Activated CD8-positive, alpha-beta memory T cell treated with anti-CD3 and anti-CD28 coated beads for 36 hours (primary cell): ENCODE measurements at regions not wholly inside any gene's neighbourhood (a gene's known extent, or its start where the extent isn't known, plus 50 kb on each side); places are given as distances from the start of the nearest gene placed in this dataset.
"Not testable (repeated sequence)": the region's sequence is repeated elsewhere in the genome, so short reads cannot be mapped to it uniquely, and the experiment has no call there.

Experiments used
- CTCF ChIA-PET: fragments of 350-600 bp; sonication (Branson Sonifier 250); formaldehyde crosslinking; loops from one replicate; lab custom pipeline; 2021; ENCODE audit warnings: antibody characterized with exemption; lab: Charles Lee
- POLR2A ChIA-PET: fragments of 350-600 bp; sonication (Branson Sonifier 250); formaldehyde crosslinking; loops from one replicate; lab custom pipeline; 2021; ENCODE audit warnings: antibody characterized with exemption; lab: Charles Lee

DNA sequence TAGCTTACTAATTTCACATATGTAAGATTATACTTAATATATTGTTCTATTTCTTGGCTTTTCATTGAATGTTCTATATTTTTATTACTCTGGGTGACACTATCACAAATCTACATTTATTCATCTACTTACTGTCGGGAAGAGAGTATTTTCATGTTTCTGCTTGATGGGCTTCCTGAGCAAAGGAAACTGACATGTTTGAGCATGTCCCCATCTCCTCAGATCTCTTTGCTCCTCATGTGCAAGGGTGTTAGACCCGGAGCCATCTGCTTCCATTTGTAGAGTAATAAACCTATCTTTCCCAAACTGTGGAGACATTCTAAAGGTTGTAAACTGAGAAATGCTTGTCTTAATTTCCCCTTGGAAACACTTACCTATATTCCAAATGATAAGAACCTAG is 103.5 kb downstream of the LSMEM1 start:
- ChIA-PET CTCF (no interaction called here), POLR2A (no interaction called here)

DNA sequence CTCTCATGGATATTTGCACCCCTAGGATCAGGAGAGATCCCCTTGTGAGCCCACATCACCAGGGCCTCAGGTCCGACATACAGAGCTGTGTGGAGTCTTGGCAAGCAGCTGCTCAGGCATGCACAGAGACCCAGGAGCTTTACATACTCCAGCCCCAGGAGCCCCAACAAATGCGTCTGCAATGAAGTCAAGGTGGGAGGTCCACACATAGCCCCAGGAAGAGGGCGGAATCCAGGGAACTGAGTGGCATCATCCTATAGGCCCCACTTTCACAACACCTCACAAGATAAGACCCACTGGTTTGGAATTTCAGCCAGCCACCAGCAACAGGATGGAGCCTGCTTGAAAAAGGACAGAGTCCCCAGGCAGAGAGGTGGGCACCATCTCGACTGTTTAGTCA is 106.7 kb downstream of the LSMEM1 start:
- POLR2A ChIA-PET = no interaction called here
- CTCF ChIA-PET = no interaction called here

DNA sequence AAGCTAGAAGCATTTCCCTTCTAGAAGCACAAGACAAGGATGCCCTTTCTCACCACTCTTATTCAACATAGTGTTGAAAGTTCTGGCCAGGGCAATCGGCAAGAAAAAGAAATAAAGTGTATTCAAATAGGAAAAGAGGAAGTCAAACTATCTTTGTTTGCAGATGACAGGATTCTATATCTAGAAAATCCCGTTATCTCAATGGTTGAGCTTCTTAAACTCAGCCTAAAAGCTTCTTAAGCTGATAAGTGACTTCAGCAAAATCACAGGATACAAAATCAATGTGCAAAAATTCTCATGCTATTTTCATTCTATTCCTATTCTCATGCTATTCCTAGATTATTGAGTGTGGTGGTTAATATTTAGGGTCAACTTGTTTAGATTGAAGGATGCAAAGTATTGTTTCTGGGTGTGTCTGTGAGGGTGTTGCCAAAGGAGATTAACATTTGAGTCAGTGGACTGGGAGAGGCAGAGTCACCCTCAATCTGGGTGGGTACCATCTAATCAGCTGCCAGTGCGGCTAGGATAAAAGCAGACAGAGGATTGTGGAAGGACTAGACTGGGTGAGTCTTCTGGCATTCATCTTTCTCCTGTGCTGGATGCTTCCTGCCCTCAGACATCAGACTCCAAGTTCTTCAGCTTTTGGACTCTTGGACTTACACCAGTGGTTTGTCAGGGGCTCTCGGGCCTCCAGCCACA is 111.9 kb downstream of the LSMEM1 start:
- POLR2A ChIA-PET, CTCF ChIA-PET: not testable (repeated sequence)

GRCh38 chr7:112594397-112594796 is 113.6 kb downstream of the LSMEM1 start:
- ChIA-PET POLR2A (no interaction called here), CTCF (interaction anchor here (0.7 kb wide), 1 partner anchor 291 kb away, joined by 3 read pairs; no protein-coding TSS in a partner anchor)

GRCh38 chr7:112596260-112596659 is 115.5 kb downstream of the LSMEM1 start:
- ChIA-PET CTCF (no interaction called here), POLR2A (no interaction called here)

GRCh38 chr7:112596981-112597380 is 116.2 kb downstream of the LSMEM1 start:
- POLR2A ChIA-PET = no interaction called here

DNA sequence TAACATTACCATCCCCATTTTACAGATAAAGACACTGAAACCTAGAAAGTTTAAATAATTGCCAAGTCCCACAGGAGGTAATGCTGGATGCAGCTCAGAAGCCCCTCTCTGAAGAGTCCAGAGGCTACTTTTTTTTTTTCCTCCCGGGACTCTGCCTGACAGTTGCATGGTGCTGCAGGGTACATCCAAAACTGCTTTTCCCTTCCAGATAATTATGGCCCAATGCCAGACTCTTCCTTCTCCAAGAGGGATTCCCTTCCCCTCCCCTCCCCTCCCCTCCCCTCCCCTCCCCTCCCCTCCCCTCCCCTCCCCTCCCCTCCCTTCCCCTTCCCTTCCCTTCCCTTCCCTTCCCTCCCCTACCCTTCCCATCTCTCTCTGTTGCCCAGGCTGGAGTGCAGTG is 122.9 kb downstream of the LSMEM1 start:
- CTCF ChIA-PET = no interaction called here
- POLR2A ChIA-PET = no interaction called here

More at GRCh38 chr7:112596981-112597380, 116.2 kb downstream of the LSMEM1 start:
- CTCF ChIA-PET = no interaction called here

GRCh38 chr7:112610636-112611035 is 129.8 kb downstream of the LSMEM1 start:
- ChIA-PET CTCF (no interaction called here), POLR2A (no interaction called here)

GRCh38 chr7:112615701-112616100 is 134.9 kb downstream of the LSMEM1 start:
- ChIA-PET POLR2A (no interaction called here), CTCF (no interaction called here)

DNA sequence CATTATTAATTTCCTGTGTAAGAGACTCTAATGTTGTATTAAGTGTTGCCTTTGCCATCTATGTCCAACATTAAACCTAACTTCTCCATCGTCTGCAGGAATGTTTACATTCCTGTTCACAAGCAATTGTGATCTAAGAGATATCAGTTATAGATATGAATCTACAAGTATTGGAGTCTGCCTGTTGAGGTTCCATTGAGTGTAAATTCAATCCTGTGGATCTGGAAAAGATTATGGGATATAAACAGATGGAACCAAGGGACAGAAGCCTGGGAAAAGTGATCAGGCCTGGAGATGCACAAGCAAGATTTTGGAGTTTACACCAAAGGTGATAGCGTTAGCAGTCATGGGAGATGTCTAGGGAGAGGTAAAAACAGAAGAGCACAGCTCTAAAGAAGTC is 135.5 kb downstream of the LSMEM1 start:
- POLR2A ChIA-PET = no interaction called here
- CTCF ChIA-PET = no interaction called here

DNA sequence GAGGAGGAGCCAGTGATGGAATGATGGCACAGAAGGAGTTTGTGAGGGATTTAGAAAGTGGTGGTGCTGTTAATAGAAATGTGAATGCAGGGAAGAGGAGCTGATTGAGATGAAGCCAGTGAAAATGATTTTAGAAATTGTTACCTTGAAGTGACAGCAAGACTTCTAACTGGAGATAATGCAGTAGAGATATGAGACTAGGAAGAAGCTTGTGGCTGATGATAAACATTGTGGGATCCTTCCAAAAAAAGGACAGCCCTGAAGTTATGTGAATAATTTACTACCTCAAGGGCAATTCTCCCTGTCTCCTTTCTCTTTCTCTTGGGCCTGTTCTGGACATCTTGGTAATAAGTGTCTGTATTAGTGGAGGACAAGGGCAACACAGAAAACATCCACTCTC is 138.6 kb downstream of the LSMEM1 start:
- ChIA-PET POLR2A (no interaction called here), CTCF (interaction anchor here (0.7 kb wide), 1 partner anchor 348 kb away, joined by 3 read pairs; no protein-coding TSS in a partner anchor)

DNA sequence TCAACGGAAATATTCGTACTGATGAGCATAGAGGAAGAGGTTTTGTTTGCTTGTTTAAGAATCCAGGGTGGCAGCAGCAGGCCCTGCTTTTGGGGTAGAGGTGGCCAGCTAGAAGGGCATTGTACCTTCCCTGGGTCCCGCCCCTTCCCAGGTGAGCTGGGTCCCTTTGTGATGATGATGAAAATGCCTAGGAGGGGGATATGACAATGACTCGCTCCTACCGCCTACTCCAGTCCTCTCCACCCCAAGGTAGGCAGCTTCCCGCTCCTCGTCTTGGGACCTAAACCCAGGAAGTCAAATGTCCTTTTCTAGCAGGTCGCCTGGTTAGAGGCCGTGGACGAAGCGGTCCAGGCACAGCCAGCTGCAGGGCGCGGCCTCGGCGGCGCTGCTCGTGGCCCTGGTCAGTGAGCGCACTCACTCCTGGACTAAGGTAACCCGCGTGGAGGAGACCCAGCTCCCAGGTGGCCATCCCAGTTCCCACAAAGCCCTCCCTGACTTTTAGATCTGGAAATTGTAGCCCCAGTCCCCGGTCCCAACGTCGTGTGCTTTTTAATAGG is 141.4 kb downstream of the LSMEM1 start:
- POLR2A ChIA-PET = no interaction called here
- CTCF ChIA-PET = no interaction called here

- CTCF ChIA-PET = no interaction called here
- POLR2A ChIA-PET = no interaction called here
Observed at GRCh38 chr7:112624416-112624815, 143.6 kb downstream of the LSMEM1 start.

- CTCF ChIA-PET = no interaction called here
- POLR2A ChIA-PET = no interaction called here
Observed at GRCh38 chr7:112630565-112630964, 149.8 kb downstream of the LSMEM1 start.

DNA sequence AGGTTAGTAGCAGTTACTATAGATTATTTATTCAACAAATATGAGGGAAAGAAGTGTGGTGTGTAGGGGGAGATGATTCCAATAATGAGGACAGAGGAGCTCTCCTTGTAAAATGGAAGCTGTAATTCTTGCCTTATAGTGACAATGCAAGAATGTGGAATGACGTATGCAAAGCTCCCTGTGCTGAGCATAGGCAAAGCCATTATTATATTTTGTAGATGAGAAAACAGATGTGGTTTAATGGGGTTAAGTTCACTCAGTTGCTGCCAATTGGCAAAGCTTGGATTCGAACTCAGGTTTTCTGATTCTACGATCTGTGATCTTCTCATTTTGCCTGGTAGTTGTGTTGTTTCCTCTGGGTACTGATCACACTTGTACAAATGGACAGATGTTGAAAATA is 153.3 kb downstream of the LSMEM1 start:
- ChIA-PET POLR2A (no interaction called here), CTCF (no interaction called here)

GRCh38 chr7:112635742-112636141 is 154.5 kb downstream of the TMEM168 start:
- ChIA-PET CTCF (no interaction called here), POLR2A (no interaction called here)

GRCh38 chr7:112638675-112639400 is 151.4 kb downstream of the TMEM168 start:
- ChIA-PET CTCF (no interaction called here), POLR2A (no interaction called here)

GRCh38 chr7:112640685-112641084 is 149.5 kb downstream of the TMEM168 start:
- ChIA-PET POLR2A (no interaction called here), CTCF (no interaction called here)

DNA sequence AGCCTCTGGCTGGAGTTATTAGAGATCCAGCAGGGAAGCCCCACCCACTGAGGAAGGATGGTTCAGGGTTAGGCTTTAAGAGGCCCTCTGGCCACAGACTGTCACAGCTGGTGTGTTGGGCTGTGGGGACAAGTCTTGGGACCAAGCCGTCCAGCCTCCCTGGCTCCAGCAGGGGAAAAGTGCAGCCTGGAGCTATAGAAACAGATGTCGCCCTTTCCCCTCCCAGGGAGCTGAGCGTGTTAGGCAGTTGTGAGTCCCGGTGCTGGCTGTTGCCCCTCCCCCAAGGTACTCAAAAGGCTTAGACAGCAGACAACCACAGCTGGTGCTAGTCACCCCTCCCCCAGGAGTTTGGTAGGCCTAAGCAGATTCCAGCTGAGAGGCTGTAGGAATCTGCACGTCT is 143.4 kb downstream of the TMEM168 start:
- CTCF ChIA-PET = no interaction called here
- POLR2A ChIA-PET = no interaction called here

DNA sequence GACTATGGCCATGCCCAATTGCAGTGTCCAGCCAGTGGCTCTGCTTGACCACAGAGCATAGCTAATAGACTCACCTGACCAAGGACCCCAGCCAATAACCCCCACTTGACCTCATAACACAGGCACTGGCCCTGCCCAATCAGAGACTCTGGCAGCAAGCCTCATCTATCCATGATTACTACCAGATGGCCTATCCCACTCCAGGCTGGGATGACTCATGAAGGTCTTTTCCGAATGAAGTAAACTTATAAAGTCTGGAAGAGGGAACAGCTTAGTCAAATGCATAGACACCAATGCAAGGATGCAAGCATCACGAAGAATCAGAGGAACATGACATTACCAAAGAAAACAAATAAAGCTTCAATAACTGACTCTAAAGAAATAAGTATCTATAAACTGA is 141.4 kb downstream of the TMEM168 start:
- ChIA-PET POLR2A (no interaction called here), CTCF (no interaction called here)

- CTCF ChIA-PET = no interaction called here
- POLR2A ChIA-PET = no interaction called here
Observed at GRCh38 chr7:112649560-112649959, 140.6 kb downstream of the TMEM168 start.
